Putamen (tissue), 1 donor: ENCODE measurements at regions not wholly inside any gene's neighbourhood (a gene's known extent, or its start where the extent isn't known, plus 50 kb on each side); places are given as distances from the start of the nearest gene placed in this dataset.
A peak's percentile ranks its signal among the peaks of the same experiment; 100 is the strongest.
"Not testable (repeated sequence)": the region's sequence is repeated elsewhere in the genome, so short reads cannot be mapped to it uniquely, and the experiment has no call there.

ENCODE experiments used
- DNase-seq: peaks from one replicate; pipeline ENCODE4 v3.0.0-alpha.2; 2016; ENCODE audit warnings: low spot score

DNA sequence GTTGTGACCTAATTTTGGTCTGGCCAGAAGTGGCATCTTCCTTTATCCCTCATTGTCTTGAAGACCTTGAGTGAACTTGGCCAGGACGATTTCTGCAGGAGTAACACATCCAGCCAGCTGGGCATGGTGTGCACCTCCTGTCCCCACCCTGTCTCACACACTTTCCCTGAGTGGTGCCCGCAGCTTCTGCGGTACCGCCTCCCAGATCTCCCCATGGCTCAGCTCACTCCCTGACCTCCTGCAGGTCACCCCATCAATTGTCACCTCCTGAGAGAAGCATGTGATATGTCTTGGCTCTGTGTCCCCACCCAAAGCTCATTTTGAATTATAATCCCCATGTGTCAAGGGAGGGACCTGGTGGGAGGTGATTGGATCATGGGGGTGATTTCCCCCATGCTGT lies 50.2 kb upstream of the TP53I11 start:
- no peak for DNase-seq

GRCh38 chr11:45001466-45002165 lies 50.9 kb upstream of the TP53I11 start:
- no peak for DNase-seq

- no peak for DNase-seq
Observed at GRCh38 chr11:45005106-45005505, 54.4 kb upstream of the TP53I11 start.

DNA sequence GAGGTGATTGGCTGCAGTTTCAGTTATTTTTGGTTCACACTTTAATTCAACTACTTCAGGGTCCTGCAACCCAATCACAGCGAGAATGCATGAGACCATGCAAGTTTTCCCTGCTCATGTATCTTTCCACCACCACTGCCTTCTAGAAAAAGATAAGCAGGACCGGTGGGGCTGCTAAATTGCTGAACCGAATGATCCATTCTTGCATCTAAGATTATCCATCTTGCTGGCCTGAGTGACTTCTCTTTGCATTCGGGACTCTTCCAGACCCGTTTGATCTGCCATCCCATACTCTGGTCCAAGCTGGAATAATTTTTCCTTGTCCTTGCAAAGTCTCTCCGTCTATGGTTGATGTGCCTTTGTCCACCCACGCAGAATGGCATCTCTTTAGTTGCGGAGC lies 56.3 kb upstream of the TP53I11 start:
- no peak for DNase-seq

DNA sequence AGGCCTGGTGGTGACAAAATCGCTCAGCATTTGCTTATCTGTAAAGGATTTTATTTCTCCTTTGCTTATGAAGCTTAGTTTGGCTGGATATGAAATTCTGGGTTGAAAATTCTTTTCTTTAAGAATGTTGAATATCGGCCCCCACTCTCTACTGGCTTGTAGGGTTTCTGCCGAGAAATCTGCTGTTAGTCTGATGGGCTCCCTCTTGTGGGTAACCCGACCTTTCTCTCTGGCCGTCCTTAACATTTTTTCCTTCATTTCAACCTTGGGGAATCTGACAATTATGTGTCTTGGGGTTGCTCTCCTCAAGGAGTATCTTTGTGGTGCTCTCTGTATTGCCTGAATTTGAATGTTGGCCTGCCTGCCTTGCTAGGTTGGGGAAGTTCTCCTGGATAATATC lies 65.3 kb upstream of the TP53I11 start:
- not testable (repeated sequence) for DNase-seq

DNA sequence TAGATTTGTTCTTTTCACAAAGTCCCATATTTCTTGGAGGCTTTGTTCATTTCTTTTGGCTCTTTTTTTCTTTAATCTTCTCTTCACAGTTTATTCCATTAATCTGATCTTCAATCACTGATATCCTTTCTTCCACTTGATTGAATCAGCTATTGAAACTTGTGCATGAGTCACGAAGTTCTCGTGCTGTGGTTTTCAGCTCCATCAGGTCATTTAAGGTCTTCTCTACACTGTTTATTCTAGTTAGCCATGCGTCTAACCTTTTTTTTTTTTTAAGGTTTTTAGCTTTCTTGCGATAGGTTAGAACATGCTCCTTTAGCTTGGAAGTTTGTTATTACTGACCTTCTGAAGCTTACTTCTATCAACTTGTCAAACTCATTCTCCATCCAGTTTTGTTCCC lies 65.8 kb upstream of the TP53I11 start:
- not testable (repeated sequence) for DNase-seq

- no peak for DNase-seq
Observed at GRCh38 chr11:45017329-45017728, 66.6 kb upstream of the TP53I11 start.

DNA sequence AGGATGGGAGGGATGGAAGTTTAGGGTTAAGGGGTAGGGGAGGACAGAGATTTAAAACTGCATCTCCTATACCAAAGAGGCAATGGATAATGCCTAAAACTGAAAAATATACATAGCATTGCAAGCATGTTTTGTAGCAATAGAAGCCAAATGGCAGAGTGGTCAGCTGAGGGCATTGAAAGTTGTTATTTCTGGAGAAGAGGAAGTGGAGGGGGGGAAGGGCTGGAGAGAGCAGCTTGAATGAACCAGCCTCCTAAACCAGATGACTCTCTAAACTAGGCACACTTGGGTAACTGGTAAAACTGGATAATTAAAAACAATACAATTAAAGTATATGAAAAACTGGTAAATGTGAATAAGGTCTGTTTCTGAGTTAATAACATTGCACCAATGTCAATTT lies 70.3 kb upstream of the TP53I11 start:
- DNase-seq = no peak

- DNase-seq = no peak
Observed at GRCh38 chr11:45021692-45022141, 71.0 kb upstream of the TP53I11 start.

- DNase-seq = no peak
Observed at GRCh38 chr11:45022294-45023064, 71.8 kb upstream of the TP53I11 start.

DNA sequence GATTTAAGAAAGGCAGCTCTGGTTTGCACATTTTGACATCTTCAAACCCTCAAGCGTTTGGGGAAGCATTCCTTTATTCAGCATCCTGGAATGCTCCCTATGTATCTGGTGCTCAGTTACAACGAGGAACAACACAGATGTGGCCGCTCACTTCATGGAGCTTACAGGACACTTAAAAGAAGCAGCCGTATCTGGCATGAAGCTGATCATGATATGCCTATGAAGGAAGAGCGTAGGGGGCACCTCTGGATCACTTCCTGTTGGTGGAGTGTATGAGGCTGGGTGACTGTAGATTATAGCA lies 72.3 kb upstream of the TP53I11 start:
- DNase-seq = no peak

- DNase-seq = no peak
Observed at GRCh38 chr11:45024316-45024715, 73.6 kb upstream of the TP53I11 start.

- DNase-seq = no peak
Observed at GRCh38 chr11:45024846-45025588, 74.3 kb upstream of the TP53I11 start.

GRCh38 chr11:45025716-45026492 lies 75.2 kb upstream of the TP53I11 start:
- peak; percentile 54 for DNase-seq

- DNase-seq = no peak
Observed at GRCh38 chr11:45026835-45027234, 76.2 kb upstream of the TP53I11 start.

DNA sequence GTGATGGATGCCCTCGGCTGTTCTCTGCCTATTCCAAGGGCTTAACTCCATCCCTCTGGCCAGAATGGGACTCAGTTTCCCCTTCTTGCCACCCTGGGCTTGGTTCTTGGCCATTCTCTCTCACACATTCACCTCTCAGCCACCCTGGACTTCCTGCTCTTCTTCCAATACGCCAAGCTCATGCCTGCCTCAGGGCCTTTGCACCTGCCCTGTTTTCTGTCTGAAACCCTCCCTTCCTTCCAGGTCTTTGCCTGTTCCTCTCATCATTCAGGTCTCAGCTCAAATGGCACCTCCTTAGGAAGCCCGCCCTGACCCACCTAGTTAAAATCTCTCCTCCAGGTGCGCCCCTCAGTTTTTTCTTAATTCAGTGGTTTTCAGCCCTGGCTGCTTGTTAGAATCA lies 76.6 kb upstream of the TP53I11 start:
- DNase-seq = no peak

- no peak for DNase-seq
Observed at GRCh38 chr11:45028911-45029682, 78.4 kb upstream of the TP53I11 start.

DNA sequence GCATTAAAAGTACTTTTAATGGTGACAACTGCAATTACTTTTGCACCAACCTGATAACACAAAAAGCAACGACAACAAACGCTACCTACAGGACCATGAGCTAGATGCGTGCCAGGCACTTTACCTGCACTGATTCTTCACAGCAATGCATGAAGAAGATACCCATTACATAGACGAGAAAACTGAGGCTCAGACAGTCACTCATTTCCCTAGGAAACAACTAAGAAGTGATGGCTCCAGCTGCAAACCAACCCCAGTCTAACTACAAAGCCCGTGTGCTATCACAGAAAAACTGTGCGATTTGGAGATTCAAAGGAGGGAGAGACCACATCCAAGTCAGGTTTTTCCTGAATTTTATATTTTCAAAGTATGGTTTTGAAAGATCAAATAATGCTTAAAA lies 80.1 kb upstream of the TP53I11 start:
- DNase-seq = no peak

- DNase-seq = no peak
Observed at GRCh38 chr11:45031912-45032519, 81.3 kb upstream of the TP53I11 start.

- DNase-seq = no peak
Observed at GRCh38 chr11:45035413-45035812, 84.7 kb upstream of the TP53I11 start.

GRCh38 chr11:45036010-45036409 lies 85.3 kb upstream of the TP53I11 start:
- no peak for DNase-seq
